Activated CD4-positive, alpha-beta T cell treated with anti-CD3 and anti-CD28 coated beads, Interleukin-10, Interleukin-2, amounts not matched to agents 100 ng/mL and 50 ng/mL, durations not matched to agents 16 hours and 8 hours (primary cell): ENCODE measurements at regions not wholly inside any gene's neighbourhood (a gene's known extent, or its start where the extent isn't known, plus 50 kb on each side); places are given as distances from the start of the nearest gene placed in this dataset.
"Not testable (repeated sequence)": the region's sequence is repeated elsewhere in the genome, so short reads cannot be mapped to it uniquely, and the experiment has no call there.

Source experiments
- DNase-seq: peaks from one replicate; pipeline ENCODE4 v3.0.0-alpha.2; 2020

- DNase-seq: no peak
Observed at GRCh38 chr10:56298941-56299340, 62.1 kb downstream of the ZWINT start.

GRCh38 chr10:56296618-56297017, 64.4 kb downstream of the ZWINT start:
- no peak for DNase-seq

DNA sequence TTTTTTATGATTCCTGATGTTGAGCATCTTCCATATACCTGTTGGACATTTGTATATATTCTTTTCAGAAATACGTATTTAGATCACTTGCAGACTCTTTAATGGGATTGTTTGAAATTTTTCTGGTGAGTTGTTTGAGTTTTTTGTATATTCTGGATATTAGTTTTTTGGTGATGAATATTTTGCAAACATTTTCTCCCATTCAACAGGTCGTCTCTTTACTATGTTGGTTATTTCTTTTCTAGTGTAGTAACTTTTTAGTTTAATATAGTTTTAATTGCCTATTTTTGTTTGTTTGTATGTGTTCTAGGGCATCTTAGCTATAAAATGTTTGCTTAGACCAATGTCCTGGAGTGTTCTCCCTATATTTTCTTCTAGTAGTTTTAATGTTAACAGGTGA, 72.7 kb downstream of the ZWINT start:
- no peak for DNase-seq

- no peak for DNase-seq
Observed at GRCh38 chr10:56286096-56286495, 75.0 kb downstream of the ZWINT start.

GRCh38 chr10:56279270-56279669, 81.8 kb downstream of the ZWINT start:
- DNase-seq: no peak

DNA sequence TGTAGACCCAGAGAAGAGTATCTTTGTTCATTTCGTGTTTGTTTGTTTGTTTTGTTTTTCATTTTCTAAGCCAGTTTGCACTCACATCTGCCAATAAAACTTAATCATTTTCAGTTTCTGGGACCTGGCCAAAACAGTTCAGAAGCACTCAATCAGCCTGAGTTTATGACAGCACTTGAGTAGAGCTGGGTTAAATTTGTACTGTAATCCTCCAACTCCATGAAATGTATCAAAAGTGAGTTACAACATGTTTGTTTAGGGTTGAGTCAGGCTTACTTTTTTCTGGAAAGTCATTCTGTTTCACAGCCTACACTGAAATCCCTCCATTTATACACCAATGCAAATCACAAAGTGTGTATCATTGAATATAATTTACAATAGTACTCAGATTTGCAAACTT, 91.9 kb downstream of the ZWINT start:
- DNase-seq: no peak

DNA sequence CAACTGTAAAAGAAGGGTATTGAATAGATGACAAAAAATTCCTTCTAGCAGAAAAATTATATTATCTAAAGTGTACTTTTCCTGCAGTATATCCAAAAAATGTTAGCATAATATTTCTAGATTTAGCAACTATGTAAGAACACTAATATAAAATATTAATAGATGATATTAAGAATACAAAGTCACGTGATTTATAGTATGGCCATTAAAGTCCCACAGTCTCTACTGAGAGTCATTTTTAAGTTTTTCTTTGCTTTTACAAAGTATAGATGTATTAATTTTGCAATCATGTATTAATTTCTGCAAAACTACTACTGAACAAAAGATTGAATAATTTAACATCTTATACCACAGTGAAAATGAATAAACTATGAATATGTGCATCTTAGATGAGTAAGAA, 94.9 kb downstream of the ZWINT start:
- DNase-seq: no peak

DNA sequence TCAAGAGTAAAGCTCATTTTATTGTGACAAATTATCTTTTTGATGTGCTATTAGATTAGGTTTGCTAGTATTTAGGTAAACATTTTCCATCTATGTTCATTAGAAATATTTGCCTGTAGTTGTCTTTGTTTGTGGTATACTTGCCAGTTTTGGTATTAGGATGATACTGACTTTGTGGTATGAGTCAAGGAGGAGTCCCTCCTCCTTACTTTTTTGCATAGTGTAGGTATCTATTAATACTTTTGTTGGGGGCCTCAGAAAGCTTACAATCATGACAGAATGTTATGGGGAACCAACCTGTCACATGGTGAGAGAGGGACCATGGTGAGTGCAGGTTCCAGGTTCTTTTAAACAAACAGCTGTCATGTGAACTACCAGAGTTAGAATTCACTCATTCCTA, 102.1 kb downstream of the ZWINT start:
- DNase-seq: no peak

GRCh38 chr10:56258378-56258777, 102.7 kb downstream of the ZWINT start:
- DNase-seq: no peak

DNA sequence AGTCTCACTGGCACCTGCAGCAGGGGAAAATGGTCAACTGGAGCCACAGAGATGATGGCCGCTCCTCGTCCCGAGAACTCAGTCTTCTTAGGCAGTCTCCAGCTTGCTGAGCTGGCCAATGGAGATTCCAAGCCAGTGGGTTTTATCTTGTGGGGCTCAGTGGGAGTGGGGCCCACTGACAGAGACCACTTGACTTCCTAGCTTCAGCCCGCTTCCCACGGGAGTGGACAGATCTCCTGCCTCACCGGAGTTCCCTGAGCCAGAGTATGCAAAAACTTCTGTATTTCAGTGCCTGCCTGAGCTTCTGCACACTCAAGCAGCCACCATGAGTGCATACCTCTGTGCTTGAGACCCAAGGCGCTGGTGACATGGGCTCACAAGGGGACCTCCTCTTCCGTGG, 105.8 kb downstream of the ZWINT start:
- DNase-seq: no peak

GRCh38 chr10:56240471-56240870, 120.6 kb downstream of the ZWINT start:
- no peak for DNase-seq

DNA sequence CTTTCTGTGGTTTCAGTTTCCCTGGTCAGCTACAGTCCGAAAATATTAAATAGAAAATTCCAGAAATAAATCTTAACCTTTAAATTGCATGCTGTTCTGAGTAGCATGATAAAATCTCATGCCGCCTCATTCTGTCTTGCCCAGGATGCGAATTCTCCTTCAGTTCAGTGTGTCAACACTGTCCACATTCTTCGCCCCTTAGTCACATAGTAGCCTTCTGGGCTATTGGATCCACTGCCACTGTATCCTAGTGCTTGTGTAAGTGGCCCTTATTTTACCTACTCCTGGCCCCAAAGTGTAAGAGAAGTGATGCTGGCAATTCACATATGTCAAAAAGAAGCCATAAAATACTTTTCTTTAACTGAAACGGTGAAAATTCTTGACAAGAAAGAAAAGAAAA, 129.6 kb downstream of the ZWINT start:
- no peak for DNase-seq

GRCh38 chr10:56222237-56222636, 138.8 kb downstream of the ZWINT start:
- DNase-seq: no peak

GRCh38 chr10:56212951-56213350, 148.1 kb downstream of the ZWINT start:
- no peak for DNase-seq

GRCh38 chr10:56181607-56182006, 179.5 kb downstream of the ZWINT start:
- no peak for DNase-seq

GRCh38 chr10:56178210-56178609, 182.8 kb downstream of the ZWINT start:
- no peak for DNase-seq

DNA sequence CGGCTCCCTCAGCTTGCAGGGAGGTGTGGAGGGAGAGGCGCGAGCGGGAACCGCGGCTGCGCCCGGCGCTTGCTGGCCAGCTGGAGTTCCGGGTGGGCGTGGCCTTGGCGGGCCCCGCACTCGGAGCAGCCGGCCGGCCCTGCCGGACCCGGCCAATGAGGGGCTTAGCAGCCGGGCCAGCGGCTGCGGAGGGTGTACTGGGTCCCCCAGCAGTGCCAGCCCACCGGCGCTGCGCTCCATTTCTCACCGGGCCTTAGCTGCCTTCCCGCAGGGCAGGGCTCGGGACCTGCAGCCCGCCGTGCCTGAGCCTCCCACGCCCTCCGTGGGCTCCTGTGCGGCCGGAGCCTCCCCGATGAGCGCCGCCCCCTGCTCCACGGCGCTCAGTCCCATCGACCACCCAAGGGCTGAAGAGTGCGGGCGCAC, 206.0 kb downstream of the ZWINT start:
- not testable (repeated sequence) for DNase-seq

DNA sequence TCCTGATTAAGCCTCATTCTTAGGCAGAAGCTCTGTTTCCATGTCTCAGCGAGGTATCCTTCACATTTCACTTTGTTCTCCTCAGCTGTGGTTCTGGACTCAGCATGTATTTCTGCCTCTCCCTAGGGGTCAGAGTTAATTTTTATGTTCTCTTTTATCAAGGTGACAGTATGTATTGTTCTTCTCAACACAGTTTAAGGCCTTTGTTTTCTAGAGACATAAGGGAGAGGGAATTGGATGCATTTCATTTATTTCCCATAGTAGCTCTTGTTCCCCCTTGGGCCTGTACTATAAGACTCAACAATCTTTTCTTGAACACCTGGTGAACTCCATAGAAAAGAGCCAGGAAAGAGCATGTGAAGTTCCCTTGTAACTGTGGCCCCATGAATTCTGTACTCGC, 214.3 kb downstream of the ZWINT start:
- DNase-seq: no peak

GRCh38 chr10:56142092-56142728, 218.8 kb downstream of the ZWINT start:
- no peak for DNase-seq

DNA sequence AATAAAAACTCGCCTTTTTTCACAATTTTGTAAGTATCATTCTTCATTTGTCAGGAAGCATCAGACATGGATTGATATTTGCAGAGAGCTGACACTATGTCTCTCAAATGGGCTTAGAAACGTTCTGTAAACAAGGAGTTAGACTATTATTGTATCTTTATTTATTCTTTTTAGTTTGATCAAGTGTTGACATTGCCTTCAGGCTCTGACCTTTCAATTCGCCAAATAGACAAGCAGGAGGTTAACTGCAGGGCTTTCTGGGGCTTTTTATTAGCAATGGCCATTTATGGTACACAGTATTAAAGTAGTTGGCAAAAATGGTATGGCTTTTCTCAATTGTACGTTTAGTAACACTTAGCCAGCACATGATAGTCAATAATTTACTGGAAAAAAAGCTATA, 221.7 kb downstream of the ZWINT start:
- no peak for DNase-seq

DNA sequence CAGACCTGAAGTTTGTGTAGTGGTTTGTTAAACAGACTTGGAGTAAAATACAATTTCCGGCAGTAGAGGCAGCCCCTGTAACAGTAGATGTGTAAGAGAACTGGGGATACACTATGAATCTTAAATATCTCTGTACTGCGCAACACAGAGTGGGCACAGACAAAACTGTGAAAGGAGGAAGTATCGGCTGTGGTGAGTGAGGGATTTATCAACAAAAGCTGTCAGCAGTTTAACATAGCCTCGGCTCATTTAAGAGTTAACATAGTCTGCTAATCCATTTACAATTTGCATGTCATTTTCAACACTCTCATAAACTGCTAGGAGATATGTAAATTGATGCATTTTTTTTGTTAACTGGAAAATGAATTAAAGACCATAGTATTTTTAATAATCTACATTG, 225.2 kb downstream of the ZWINT start:
- no peak for DNase-seq

GRCh38 chr10:56123247-56123646, 237.8 kb downstream of the ZWINT start:
- no peak for DNase-seq

GRCh38 chr10:56116684-56117083, 244.4 kb downstream of the ZWINT start:
- no peak for DNase-seq

DNA sequence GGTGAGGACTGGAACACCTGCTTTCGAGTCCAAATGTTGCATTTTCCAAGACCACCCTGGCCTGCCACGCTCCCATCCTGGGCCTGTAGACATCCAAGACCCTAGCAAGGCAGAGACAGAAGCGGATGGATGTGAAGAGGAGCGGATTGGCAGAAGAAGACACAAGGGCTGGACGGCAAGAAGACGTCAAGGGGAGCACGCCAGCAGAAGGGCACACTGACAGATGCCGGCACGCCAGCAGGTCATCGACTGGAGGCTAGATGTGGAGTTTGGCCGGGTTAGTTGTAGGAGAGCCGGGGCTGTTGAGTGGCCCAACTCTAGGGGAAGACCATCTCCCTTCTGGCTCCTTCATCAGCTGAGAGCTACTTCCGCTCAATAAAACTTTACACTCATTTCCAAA, 251.6 kb downstream of the ZWINT start:
- DNase-seq: no peak

GRCh38 chr10:56104923-56105322, 256.1 kb downstream of the ZWINT start:
- DNase-seq: no peak

- DNase-seq: no peak
Observed at GRCh38 chr10:56104487-56104886, 256.6 kb downstream of the ZWINT start.
